ENCODE measurements at regions not wholly inside any gene's neighbourhood (a gene's known extent, or its start where the extent isn't known, plus 50 kb on each side); places are given as distances from the start of the nearest gene placed in this dataset.
"Not testable (repeated sequence)": the region's sequence is repeated elsewhere in the genome, so short reads cannot be mapped to it uniquely, and the experiment has no call there.

- TF ChIP-seq REST (IDR thresholded peaks at IDR 0.05; ENCODE audit: borderline replicate concordance) = no peak
- no peak for TF ChIP-seq TAF1 (IDR thresholded peaks at IDR 0.05; ENCODE audit: low read depth)
- no peak for TF ChIP-seq CTCF (IDR thresholded peaks at IDR 0.05; ENCODE audit: poor library complexity, severe bottlenecking)
- TF ChIP-seq SMC3 (conservative IDR thresholded peaks at IDR 0.05; ENCODE audit: poor library complexity) = no peak
- no peak for TF ChIP-seq POLR2AphosphoS5 (IDR thresholded peaks at IDR 0.05)
- no peak for TF ChIP-seq RAD21 (conservative IDR thresholded peaks at IDR 0.05)
- no peak for TF ChIP-seq EZH2 (IDR thresholded peaks at IDR 0.05; ENCODE audit: borderline replicate concordance, insufficient read depth, low read length, poor library complexity, severe bottlenecking)
- H3K4me2 ChIP-seq (ENCODE audit: low read length) = no peak overlapping the region
- no peak overlapping the region for H2AFZ ChIP-seq (ENCODE audit: low read depth, low read length)
- no peaks in the 10 kb centered on the region for H3K79me2 ChIP-seq (replicated peaks; ENCODE audit: insufficient read depth, low read length)
- no peaks in the 10 kb centered on the region for H3F3A ChIP-seq (ENCODE audit: insufficient read depth, low read length, poor library complexity, severe bottlenecking)
- H3K27me3 ChIP-seq (ENCODE audit: insufficient read depth, low read depth, low read length) = no peaks in the 10 kb centered on the region
- no peaks in the 10 kb centered on the region for H3K36me3 ChIP-seq (ENCODE audit: insufficient read depth, low read length)
- H3K9ac ChIP-seq (ENCODE audit: low read length) = no peak overlapping the region
- no peak overlapping the region for H3K27ac ChIP-seq (ENCODE audit: low read length)
- no peaks in the 10 kb centered on the region for H3K9me2 ChIP-seq (ENCODE audit: insufficient read depth, low read length)
- no peaks in the 10 kb centered on the region for H4K20me1 ChIP-seq (ENCODE audit: insufficient read depth)
- H3K9me3 ChIP-seq (ENCODE audit: low read length) = no peaks in the 10 kb centered on the region
- no peak overlapping the region for H3K4me3 ChIP-seq (ENCODE audit: low read length)
Measured at GRCh38 chr6:140155451-140156126, 781.1 kb upstream of the CITED2 start.

GRCh38 chr6:140153703-140154102, 779.3 kb upstream of the CITED2 start:
- Histone ChIP-seq H3K36me3 (ENCODE audit: insufficient read depth, low read length) (no peaks in the 10 kb centered on the region), H3K27me3 (ENCODE audit: insufficient read depth, low read depth, low read length) (no peaks in the 10 kb centered on the region), H3K9me3 (ENCODE audit: low read length) (no peaks in the 10 kb centered on the region), H3K9me2 (ENCODE audit: insufficient read depth, low read length) (no peaks in the 10 kb centered on the region), H4K20me1 (ENCODE audit: insufficient read depth) (no peaks in the 10 kb centered on the region), H3K27ac (ENCODE audit: low read length) (no peak overlapping the region), H3K4me2 (ENCODE audit: low read length) (no peak overlapping the region), H3K4me3 (ENCODE audit: low read length) (no peak overlapping the region), H3F3A (ENCODE audit: insufficient read depth, low read length, poor library complexity, severe bottlenecking) (no peaks in the 10 kb centered on the region), H3K79me2 (replicated peaks; ENCODE audit: insufficient read depth, low read length) (no peaks in the 10 kb centered on the region), H3K9ac (ENCODE audit: low read length) (no peak overlapping the region), H2AFZ (ENCODE audit: low read depth, low read length) (no peak overlapping the region)
- TF ChIP-seq POLR2AphosphoS5 (IDR thresholded peaks at IDR 0.05) (no peak), CTCF (IDR thresholded peaks at IDR 0.05; ENCODE audit: poor library complexity, severe bottlenecking) (no peak), EZH2 (IDR thresholded peaks at IDR 0.05; ENCODE audit: borderline replicate concordance, insufficient read depth, low read length, poor library complexity, severe bottlenecking) (no peak), TAF1 (IDR thresholded peaks at IDR 0.05; ENCODE audit: low read depth) (no peak), SMC3 (conservative IDR thresholded peaks at IDR 0.05; ENCODE audit: poor library complexity) (no peak)

GRCh38 chr6:140147825-140148814, 773.7 kb upstream of the CITED2 start:
- H3K9me3 ChIP-seq (ENCODE audit: low read length); H3K4me2 ChIP-seq (ENCODE audit: low read length); H3K79me2 ChIP-seq (replicated peaks; ENCODE audit: insufficient read depth, low read length); H3F3A ChIP-seq (ENCODE audit: insufficient read depth, low read length, poor library complexity, severe bottlenecking); H3K36me3 ChIP-seq (ENCODE audit: insufficient read depth, low read length); H2AFZ ChIP-seq (ENCODE audit: low read depth, low read length); H3K4me3 ChIP-seq (ENCODE audit: low read length); H3K9me2 ChIP-seq (ENCODE audit: insufficient read depth, low read length); H3K27ac ChIP-seq (ENCODE audit: low read length); H3K27me3 ChIP-seq (ENCODE audit: insufficient read depth, low read depth, low read length); H3K9ac ChIP-seq (ENCODE audit: low read length); H4K20me1 ChIP-seq (ENCODE audit: insufficient read depth): not testable (repeated sequence)

Data from neural cell (in vitro differentiated cells).